NCI-H526 (cell line): ENCODE measurements at regions not wholly inside any gene's neighbourhood (a gene's known extent, or its start where the extent isn't known, plus 50 kb on each side); places are given as distances from the start of the nearest gene placed in this dataset.

ENCODE experiments used
- DNase-seq, 2 experiments: peaks; one replicate each; lab custom pipeline; 2025; lab: John Stamatoyannopoulos, UW

GRCh38 chr22:48580481-48580970 lies 1247.1 kb downstream of the BRD1 start:
- no peak for DNase-seq

GRCh38 chr22:48579928-48580309 lies 1247.8 kb downstream of the BRD1 start:
- DNase-seq = no peak

- DNase-seq = no peak
Measured at GRCh38 chr22:48579043-48579927, 1248.4 kb downstream of the BRD1 start.

GRCh38 chr22:48578138-48579042 lies 1249.3 kb downstream of the BRD1 start:
- DNase-seq = no peak

GRCh38 chr22:48577691-48578090 lies 1250.0 kb downstream of the BRD1 start:
- DNase-seq = no peak

GRCh38 chr22:48577014-48577690 lies 1250.5 kb downstream of the BRD1 start:
- DNase-seq = peak in 1 of 2 experiments; percentile 46

- peak in 1 of 2 experiments; percentile 53 for DNase-seq
Measured at GRCh38 chr22:48576333-48577013, 1251.2 kb downstream of the BRD1 start.

- peak in 1 of 2 experiments; percentile 32 for DNase-seq
Measured at GRCh38 chr22:48575618-48576332, 1251.9 kb downstream of the BRD1 start.

GRCh38 chr22:48574776-48575617 lies 1252.7 kb downstream of the BRD1 start:
- peak; percentile 10 to 81 for DNase-seq

- DNase-seq = no peak
Measured at GRCh38 chr22:48573766-48574165, 1253.9 kb downstream of the BRD1 start.

GRCh38 chr22:48572951-48573350 lies 1254.7 kb downstream of the BRD1 start:
- DNase-seq = no peak

GRCh38 chr22:48570912-48571311 lies 1256.8 kb downstream of the BRD1 start:
- no peak for DNase-seq

GRCh38 chr22:48569476-48570233 lies 1258.0 kb downstream of the BRD1 start:
- DNase-seq = no peak

GRCh38 chr22:48568736-48569330 lies 1258.8 kb downstream of the BRD1 start:
- DNase-seq = no peak

- no peak for DNase-seq
Measured at GRCh38 chr22:48567213-48567975, 1260.3 kb downstream of the BRD1 start.

GRCh38 chr22:48566741-48567140 lies 1260.9 kb downstream of the BRD1 start:
- DNase-seq = no peak

GRCh38 chr22:48565901-48566501 lies 1261.7 kb downstream of the BRD1 start:
- no peak for DNase-seq
